H1 (cell line): ENCODE measurements at regions not wholly inside any gene's neighbourhood (a gene's known extent, or its start where the extent isn't known, plus 50 kb on each side); places are given as distances from the start of the nearest gene placed in this dataset.
A peak's percentile ranks its signal among the peaks of the same experiment; 100 is the strongest.

ENCODE experiments used
- CTCF ChIA-PET: fragments of 300-600 bp; sonication (Branson Sonifier 250); formaldehyde crosslinking; loops from one replicate; lab custom pipeline; 2021; ENCODE audit not compliant: partially characterized antibody; lab: Charles Lee
- POLR2A ChIA-PET: fragments of 300-600 bp; sonication (Branson Sonifier 250); formaldehyde crosslinking; loops from one replicate; lab custom pipeline; 2021; ENCODE audit warnings: inconsistent platforms; ENCODE audit not compliant: partially characterized antibody; lab: Charles Lee
- DNase-seq, 2 experiments: peaks; one replicate each; pipeline versions ENCODE4 v3.0.0 to v3.0.0-alpha.2; 2010 to 2022; ENCODE audit warnings: low spot score in 2 of 2, low read depth in 1 of 2, mixed read lengths in 1 of 2
- FAIRE-seq: peaks from 2 replicates; lab custom pipeline; 2011; peaks lifted over from hg19 to GRCh38; lab: Jason Lieb, UNC
- H2AFZ ChIP-seq: 2 replicates; pipeline ENCODE4 v1.8.1; 2012; ENCODE audit warnings: low read length, inconsistent platforms
- H2AK5ac ChIP-seq: 2 replicates; pipeline ENCODE4 v1.6.1; 2013; ENCODE audit warnings: low read depth, low read length
- H2BK120ac ChIP-seq: replicated peaks from 2 replicates; pipeline ENCODE3; 2013; ENCODE audit warnings: low read depth, low read length, inconsistent platforms
- H2BK12ac ChIP-seq: 2 replicates; pipeline ENCODE4 v1.6.1; 2013; ENCODE audit warnings: low read depth, low read length
- H2BK15ac ChIP-seq: 2 replicates; pipeline ENCODE4 v1.6.1; 2013; ENCODE audit warnings: low read length
- H2BK20ac ChIP-seq: 2 replicates; pipeline ENCODE4 v1.6.1; 2013; ENCODE audit warnings: low read length
- H2BK5ac ChIP-seq: 2 replicates; pipeline ENCODE4 v1.6.1; 2013; ENCODE audit warnings: low read depth, low read length
- H3K14ac ChIP-seq: 2 replicates; pipeline ENCODE4 v1.6.1; 2013; ENCODE audit warnings: inconsistent platforms; ENCODE audit not compliant: insufficient read length
- H3K18ac ChIP-seq: 2 replicates; pipeline ENCODE4 v1.6.1; 2013; ENCODE audit warnings: low read length; ENCODE audit errors: extremely low read depth
- H3K23ac ChIP-seq: 2 replicates; pipeline ENCODE4 v1.6.1; 2013; ENCODE audit warnings: inconsistent platforms; ENCODE audit not compliant: insufficient read length
- H3K23me2 ChIP-seq: 2 replicates; pipeline ENCODE4 v1.6.1; 2013; ENCODE audit warnings: low read depth, low read length
- H3K27ac ChIP-seq: 2 replicates; pipeline ENCODE4 v1.6.1; 2011; ENCODE audit warnings: low read depth, low read length, inconsistent platforms
- H3K27me3 ChIP-seq, 4 experiments: replicated peaks in 1 of 4; 1 replicate in 1 of 4; 2 replicates in 3 of 4; pipeline versions ENCODE4 v1.6.1 to v1.8.1; 2011 to 2013; ENCODE audit warnings: low read length in 3 of 4, mild to moderate bottlenecking in 3 of 4, inconsistent platforms in 2 of 4, mixed read lengths in 2 of 4, moderate library complexity in 1 of 4; ENCODE audit not compliant: control insufficient read depth in 3 of 4, insufficient read depth in 3 of 4; ENCODE audit errors: extremely low read depth in 1 of 4
- H3K36me3 ChIP-seq, 4 experiments: 2 replicates each; pipeline versions ENCODE4 v1.6.1 to v1.8.1; 2011 to 2013; ENCODE audit warnings: mild to moderate bottlenecking in 4 of 4, low read length in 3 of 4, moderate library complexity in 2 of 4, control low read depth in 1 of 4, inconsistent platforms in 1 of 4; ENCODE audit not compliant: insufficient read depth in 4 of 4, control insufficient read depth in 2 of 4
- H3K4ac ChIP-seq: replicated peaks from 2 replicates; pipeline ENCODE3; 2013; ENCODE audit warnings: low read length, low read depth, mixed read lengths, inconsistent platforms; ENCODE audit not compliant: insufficient read length
- H3K4me1 ChIP-seq, 4 experiments: replicated peaks in 1 of 4; 1 replicate in 1 of 4; 2 replicates in 3 of 4; pipeline versions ENCODE4 v1.6.1 to v1.8.1; 2011 to 2013; ENCODE audit warnings: low read length in 3 of 4, inconsistent platforms in 2 of 4, mixed read lengths in 1 of 4; ENCODE audit not compliant: insufficient read depth in 4 of 4, control insufficient read depth in 3 of 4
- H3K4me2 ChIP-seq, 2 experiments: 2 replicates each; pipeline versions ENCODE4 v1.6.1 to v1.8.1; 2011 to 2013; ENCODE audit warnings: low read depth in 2 of 2, low read length in 2 of 2, control low read depth in 1 of 2, inconsistent platforms in 1 of 2, mild to moderate bottlenecking in 1 of 2; ENCODE audit not compliant: insufficient read depth in 1 of 2
- H3K4me3 ChIP-seq, 4 experiments: fragments of 200-600, 300-600 bp in 1 of 4; sonication (generic), shearing (Covaris generic), sonication (Bioruptor Twin) in 1 of 4; 2 replicates each; pipeline versions ENCODE4 v1.5.1 to v1.8.1; 2011 to 2016; ENCODE audit warnings: low read length in 4 of 4, low read depth in 3 of 4, control low read depth in 2 of 4, inconsistent platforms in 2 of 4, mild to moderate bottlenecking in 2 of 4, mixed read lengths in 1 of 4, moderate library complexity in 1 of 4; ENCODE audit not compliant: insufficient read depth in 2 of 4; ENCODE audit errors: extremely low read depth in 1 of 4
- H3K56ac ChIP-seq: replicated peaks from 2 replicates; pipeline ENCODE3; 2013; ENCODE audit warnings: low read depth, mild to moderate bottlenecking, mixed read lengths, low read length, inconsistent platforms; ENCODE audit not compliant: insufficient read length
- H3K79me1 ChIP-seq: 2 replicates; pipeline ENCODE4 v1.6.1; 2013; ENCODE audit warnings: low read depth, low read length, control low read depth
- H3K79me2 ChIP-seq, 2 experiments: 2 replicates each; pipeline versions ENCODE4 v1.6.1 to v1.8.1; 2012 to 2013; ENCODE audit warnings: low read length in 2 of 2, mild to moderate bottlenecking in 2 of 2, inconsistent platforms in 1 of 2; ENCODE audit not compliant: insufficient read depth in 2 of 2, control insufficient read depth in 1 of 2
- H3K9ac ChIP-seq, 4 experiments: replicated peaks in 1 of 4; 1 replicate in 1 of 4; 2 replicates in 3 of 4; pipeline versions ENCODE4 v1.6.1 to v1.8.1; 2011 to 2013; ENCODE audit warnings: low read depth in 3 of 4, low read length in 3 of 4, control low read depth in 2 of 4, mild to moderate bottlenecking in 2 of 4, moderate library complexity in 2 of 4, inconsistent platforms in 1 of 4; ENCODE audit errors: extremely low read depth in 1 of 4
- H3K9me3 ChIP-seq, 2 experiments: 2 replicates each; pipeline versions ENCODE4 v1.6.1 to v1.8.1; 2012 to 2013; ENCODE audit warnings: mild to moderate bottlenecking in 2 of 2, moderate library complexity in 2 of 2, control low read depth in 1 of 2, inconsistent platforms in 1 of 2, low read depth in 1 of 2, low read length in 1 of 2, mixed read lengths in 1 of 2; ENCODE audit not compliant: insufficient read depth in 2 of 2
- H4K20me1 ChIP-seq, 2 experiments: replicated peaks in 1 of 2; 2 replicates each; pipeline versions ENCODE3 to v1.8.1; 2011 to 2013; ENCODE audit warnings: inconsistent platforms in 2 of 2, low read length in 2 of 2, mild to moderate bottlenecking in 1 of 2; ENCODE audit not compliant: insufficient read depth in 2 of 2, control insufficient read depth in 1 of 2
- H4K5ac ChIP-seq: 2 replicates; pipeline ENCODE4 v1.6.1; 2013; ENCODE audit warnings: low read length, low read depth, mixed read lengths, inconsistent platforms; ENCODE audit not compliant: insufficient read length
- H4K8ac ChIP-seq: 2 replicates; pipeline ENCODE4 v1.8.0; 2013; ENCODE audit warnings: mild to moderate bottlenecking, moderate library complexity, low read length, inconsistent platforms; ENCODE audit not compliant: insufficient read depth; ENCODE audit errors: extremely low read depth
- H4K91ac ChIP-seq: replicated peaks from 2 replicates; pipeline ENCODE3; 2013; ENCODE audit warnings: low read length, mixed read lengths, inconsistent platforms; ENCODE audit not compliant: insufficient read length
- BACH1 ChIP-seq: IDR thresholded peaks from 2 replicates; pipeline ENCODE4 v1.6.1; 2012; ENCODE audit warnings: low read length, improper control_type of control experiment
- BCL11A ChIP-seq, 2 experiments: IDR thresholded peaks; one replicate each; pipeline ENCODE4 v1.6.1; 2011; ENCODE audit warnings: low read depth in 2 of 2, low read length in 2 of 2, mild to moderate bottlenecking in 2 of 2
- BRCA1 ChIP-seq: IDR thresholded peaks from 2 replicates; pipeline ENCODE4 v1.6.1; 2012; ENCODE audit warnings: low read depth, low read length, improper control_type of control experiment
- GABPA ChIP-seq: IDR thresholded peaks from 2 replicates; pipeline ENCODE4 v1.6.1; 2011; ENCODE audit warnings: mild to moderate bottlenecking, low read length, moderate library complexity, borderline replicate concordance; ENCODE audit not compliant: insufficient read depth
- GTF2F1 ChIP-seq: IDR thresholded peaks from 2 replicates; pipeline ENCODE4 v1.6.1; 2012; ENCODE audit warnings: low read depth, low read length, improper control_type of control experiment, borderline replicate concordance
- HDAC2 ChIP-seq, 2 experiments: fragments of 300-600 bp in 1 of 2; sonication (generic) in 1 of 2; IDR thresholded peaks; 2 replicates each; pipeline ENCODE4 v1.6.1; 2011 to 2012; ENCODE audit warnings: low read depth in 2 of 2, low read length in 2 of 2, mild to moderate bottlenecking in 2 of 2, moderate library complexity in 2 of 2, borderline replicate concordance in 1 of 2, inconsistent platforms in 1 of 2
- MAFK ChIP-seq: IDR thresholded peaks from 2 replicates; pipeline ENCODE4 v1.6.1; 2012; ENCODE audit warnings: low read depth, mild to moderate bottlenecking, improper control_type of control experiment, low read length
- POLR2AphosphoS5 ChIP-seq: IDR thresholded peaks from 2 replicates; pipeline ENCODE4 v1.6.1; 2011; ENCODE audit warnings: low read depth, low read length
- RBBP5 ChIP-seq: IDR thresholded peaks from 2 replicates; pipeline ENCODE4 v1.7.1; 2012; ENCODE audit warnings: low read depth, mild to moderate bottlenecking, inconsistent platforms, low read length, moderate library complexity, borderline replicate concordance
- SAP30 ChIP-seq: fragments of 300-600 bp; sonication (generic); IDR thresholded peaks from 2 replicates; pipeline ENCODE4 v1.7.1; 2012; ENCODE audit warnings: low read length, moderate library complexity, mild to moderate bottlenecking, inconsistent platforms; ENCODE audit not compliant: insufficient read depth, insufficient replicate concordance
- SP1 ChIP-seq: IDR thresholded peaks from 2 replicates; pipeline ENCODE4 v1.6.1; 2011; ENCODE audit warnings: low read depth, low read length
- WGBS, 2 experiments: shearing (Covaris generic) in 1 of 2; methylation state at CpG; one replicate each; pipeline versions ENCODE4 v1.1.6 to v1.1.7; 2013 to 2015; ENCODE audit warnings: low lambda C conversion rate in 2 of 2, mixed read lengths in 2 of 2, inconsistent platforms in 1 of 2, low coverage in 1 of 2, missing lambda C conversion rate in 1 of 2; ENCODE audit not compliant: insufficient replicate concordance in 2 of 2, insufficient coverage in 1 of 2, insufficient read length in 1 of 2; ENCODE audit errors: extremely low coverage in 1 of 2, missing lambda C conversion rate in 1 of 2; 5-methylcytosine and 5-hydroxymethylcytosine counted together
- TF ChIP-seq, protein P1 (sequence below): IDR thresholded peaks from 2 replicates; pipeline ENCODE4 v1.6.1; 2012; ENCODE audit warnings: inconsistent platforms

DNA sequence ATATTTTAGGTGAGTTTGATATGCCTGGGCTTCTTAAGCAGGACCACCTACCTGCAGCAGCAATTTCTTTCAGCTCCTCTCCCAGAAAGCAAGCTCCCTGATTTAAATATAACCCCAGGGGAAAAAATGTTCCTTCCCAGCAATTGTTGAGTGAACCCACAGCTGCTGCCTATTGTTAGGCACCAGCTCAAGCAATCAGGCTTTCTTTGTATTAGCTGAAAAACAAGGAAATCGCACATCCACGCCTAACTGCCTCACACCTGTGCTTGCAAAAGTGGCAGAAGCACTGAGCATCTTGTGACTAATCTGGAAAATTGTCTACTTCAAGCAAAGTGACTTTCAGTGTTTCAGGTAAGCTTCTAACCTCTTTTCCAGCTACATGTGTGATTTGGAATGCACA is 432.2 kb downstream of the SMARCA1 start:
- Histone ChIP-seq H2BK20ac (no peak overlapping the region), H3K27ac (peak overlapping the region; percentile 87; the same call in 1 of the 2 replicates), H2AFZ (no peak overlapping the region), H2BK5ac (peak overlapping the region; percentile 94; the same call in 1 of the 2 replicates), H2BK120ac (peak overlapping the region; percentile 94), H3K4me1 (peaks cover 0 to 9% (median 6%) of the 10 kb centered on the region in 4 experiments; a peak in 4 of 7 replicates), H3K4me3 (peak overlapping the region in 2 of 4 experiments; percentile 7 to 57; a peak in 4 of 8 replicates), H3K79me1 (no peaks in the 10 kb centered on the region), H3K18ac (0 out of 2 replicates have a peak overlapping the region, but pooled peaks have one; percentile 4), H4K20me1 (no peaks in the 10 kb centered on the region), H4K91ac (peak overlapping the region; percentile 95), H3K23me2 (no peaks in the 10 kb centered on the region), H3K9me3 (no peaks in the 10 kb centered on the region), H2AK5ac (no peak overlapping the region), H3K14ac (no peak overlapping the region), H3K36me3 (no peaks in the 10 kb centered on the region), H4K8ac (no peak overlapping the region), H2BK15ac (no peak overlapping the region), H3K4me2 (peak overlapping the region; percentile 43 to 69), H3K27me3 (no peaks in the 10 kb centered on the region), H3K4ac (no peak overlapping the region), H4K5ac (peak overlapping the region; percentile 90), H3K79me2 (peaks cover 0 to 16% of the 10 kb centered on the region in 2 experiments; a peak in 1 of 4 replicates), H2BK12ac (peak overlapping the region; percentile 90; the same call in 1 of the 2 replicates), H3K23ac (no peak overlapping the region), H3K9ac (peak overlapping the region in 1 of 4 experiments; percentile 43; a peak in 1 of 7 replicates), H3K56ac (no peak overlapping the region)
- peak in 1 of 2 experiments; percentile 60 for DNase-seq
- ChIA-PET POLR2A (interaction anchor here (0.8 to 2.3 kb wide), 4 partner anchors 8 to 36 kb away, joined by 3 to 11 read pairs (median 6); no protein-coding TSS in a partner anchor), CTCF (interaction anchor here (1.3 to 1.4 kb wide), 2 partner anchors 18 to 77 kb away, joined by 3 read pairs; no protein-coding TSS in a partner anchor)
- peak; percentile 99 for FAIRE-seq
- 4% methylated on average over 2 of the region's 2 CpGs; no CpG with 5 or more reads in 1 of the 2 experiments for WGBS, 2 experiments
- TF ChIP-seq, protein P1, sequence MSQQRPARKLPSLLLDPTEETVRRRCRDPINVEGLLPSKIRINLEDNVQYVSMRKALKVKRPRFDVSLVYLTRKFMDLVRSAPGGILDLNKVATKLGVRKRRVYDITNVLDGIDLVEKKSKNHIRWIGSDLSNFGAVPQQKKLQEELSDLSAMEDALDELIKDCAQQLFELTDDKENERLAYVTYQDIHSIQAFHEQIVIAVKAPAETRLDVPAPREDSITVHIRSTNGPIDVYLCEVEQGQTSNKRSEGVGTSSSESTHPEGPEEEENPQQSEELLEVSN = no peak
- TF ChIP-seq POLR2AphosphoS5 (no peak; the same call in 1 of the 2 replicates), SAP30 (no peak), GTF2F1 (no peak), GABPA (no peak), BRCA1 (no peak), RBBP5 (no peak), SP1 (peak; percentile 86), HDAC2 (IDR thresholded peaks at IDR 0.05; ENCODE audit: borderline replicate concordance in 1 of 2, low read depth in 2 of 2, low read length in 2 of 2) (no peak), MAFK (no peak), BCL11A (IDR thresholded peaks at IDR 0.05; ENCODE audit: low read depth in 2 of 2, low read length in 2 of 2) (peak in 1 of 2 experiments; percentile 60), BACH1 (no peak)
